ENCODE measurements at regions not wholly inside any gene's neighbourhood (a gene's known extent, or its start where the extent isn't known, plus 50 kb on each side); places are given as distances from the start of the nearest gene placed in this dataset.

GRCh38 chr18:73733806-73734314, 413.8 kb downstream of the FBXO15 start:
- H3K4me3 ChIP-seq (ENCODE audit: low read length): no peak overlapping the region
- H3K27me3 ChIP-seq (ENCODE audit: insufficient read depth, low read length): no peaks in the 10 kb centered on the region
- H3K36me3 ChIP-seq (ENCODE audit: insufficient read depth, low read length): no peaks in the 10 kb centered on the region
- H3K9me3 ChIP-seq (ENCODE audit: insufficient read depth, low read depth, low read length): no peaks in the 10 kb centered on the region
- H3K4me1 ChIP-seq (ENCODE audit: insufficient read depth, low read length): no peaks in the 10 kb centered on the region
- no peak overlapping the region for H3K9ac ChIP-seq (ENCODE audit: low read depth, low read length)
- no peak overlapping the region for H3K27ac ChIP-seq (ENCODE audit: low read depth, low read length)
- 100% methylated on average over 2 of the region's 4 CpGs for WGBS

GRCh38 chr18:73733376-73733775, 414.3 kb downstream of the FBXO15 start:
- Histone ChIP-seq H3K9me3 (ENCODE audit: insufficient read depth, low read depth, low read length) (no peaks in the 10 kb centered on the region), H3K4me1 (ENCODE audit: insufficient read depth, low read length) (no peaks in the 10 kb centered on the region), H3K36me3 (ENCODE audit: insufficient read depth, low read length) (no peaks in the 10 kb centered on the region), H3K9ac (ENCODE audit: low read depth, low read length) (no peak overlapping the region), H3K27me3 (ENCODE audit: insufficient read depth, low read length) (no peaks in the 10 kb centered on the region), H3K4me3 (ENCODE audit: low read length) (no peak overlapping the region), H3K27ac (ENCODE audit: low read depth, low read length) (no peak overlapping the region)
- WGBS: 96% methylated on average over 3 of the region's 4 CpGs

GRCh38 chr18:73728657-73729056, 419.0 kb downstream of the FBXO15 start:
- no peak overlapping the region for H3K27ac ChIP-seq (ENCODE audit: low read depth, low read length)
- no peak overlapping the region for H3K9ac ChIP-seq (ENCODE audit: low read depth, low read length)
- H3K9me3 ChIP-seq (ENCODE audit: insufficient read depth, low read depth, low read length): no peaks in the 10 kb centered on the region
- peaks cover 8% of the 10 kb centered on the region; the same call in 1 of the 2 replicates for H3K4me1 ChIP-seq (ENCODE audit: insufficient read depth, low read length)
- no peaks in the 10 kb centered on the region for H3K36me3 ChIP-seq (ENCODE audit: insufficient read depth, low read length)
- H3K27me3 ChIP-seq (ENCODE audit: insufficient read depth, low read length): no peaks in the 10 kb centered on the region
- 89% methylated on average over 2 of the region's 2 CpGs for WGBS
- H3K4me3 ChIP-seq (ENCODE audit: low read length): no peak overlapping the region

GRCh38 chr18:73724958-73725357, 422.7 kb downstream of the FBXO15 start:
- H3K27me3 ChIP-seq (ENCODE audit: insufficient read depth, low read length): no peaks in the 10 kb centered on the region
- H3K9ac ChIP-seq (ENCODE audit: low read depth, low read length): no peak overlapping the region
- H3K4me3 ChIP-seq (ENCODE audit: low read length): no peak overlapping the region
- no peaks in the 10 kb centered on the region for H3K9me3 ChIP-seq (ENCODE audit: insufficient read depth, low read depth, low read length)
- no peaks in the 10 kb centered on the region for H3K36me3 ChIP-seq (ENCODE audit: insufficient read depth, low read length)
- H3K27ac ChIP-seq (ENCODE audit: low read depth, low read length): no peak overlapping the region
- H3K4me1 ChIP-seq (ENCODE audit: insufficient read depth, low read length): peaks cover 8% of the 10 kb centered on the region; the same call in 1 of the 2 replicates

- Histone ChIP-seq H3K9me3 (ENCODE audit: insufficient read depth, low read depth, low read length) (no peaks in the 10 kb centered on the region), H3K36me3 (ENCODE audit: insufficient read depth, low read length) (no peaks in the 10 kb centered on the region), H3K27me3 (ENCODE audit: insufficient read depth, low read length) (no peaks in the 10 kb centered on the region), H3K4me3 (ENCODE audit: low read length) (no peak overlapping the region), H3K4me1 (ENCODE audit: insufficient read depth, low read length) (no peaks in the 10 kb centered on the region), H3K9ac (ENCODE audit: low read depth, low read length) (no peak overlapping the region), H3K27ac (ENCODE audit: low read depth, low read length) (no peak overlapping the region)
- whole genome bisulfite sequencing: 96% methylated on average over 1 of the region's 2 CpGs
Measured at GRCh38 chr18:73719611-73720010, 428.0 kb downstream of the FBXO15 start.

- no peaks in the 10 kb centered on the region for H3K27me3 ChIP-seq (ENCODE audit: insufficient read depth, low read length)
- WGBS: 96% methylated on average over 1 of the region's 1 CpG
- H3K36me3 ChIP-seq (ENCODE audit: insufficient read depth, low read length): no peaks in the 10 kb centered on the region
- no peak overlapping the region for H3K9ac ChIP-seq (ENCODE audit: low read depth, low read length)
- no peaks in the 10 kb centered on the region for H3K9me3 ChIP-seq (ENCODE audit: insufficient read depth, low read depth, low read length)
- no peak overlapping the region for H3K27ac ChIP-seq (ENCODE audit: low read depth, low read length)
- H3K4me1 ChIP-seq (ENCODE audit: insufficient read depth, low read length): no peaks in the 10 kb centered on the region
- no peak overlapping the region for H3K4me3 ChIP-seq (ENCODE audit: low read length)
Measured at GRCh38 chr18:73717570-73717969, 430.1 kb downstream of the FBXO15 start.

- Histone ChIP-seq H3K4me1 (ENCODE audit: insufficient read depth, low read length) (no peaks in the 10 kb centered on the region), H3K27ac (ENCODE audit: low read depth, low read length) (no peak overlapping the region), H3K9ac (ENCODE audit: low read depth, low read length) (no peak overlapping the region), H3K9me3 (ENCODE audit: insufficient read depth, low read depth, low read length) (no peaks in the 10 kb centered on the region), H3K4me3 (ENCODE audit: low read length) (no peak overlapping the region), H3K36me3 (ENCODE audit: insufficient read depth, low read length) (no peaks in the 10 kb centered on the region), H3K27me3 (ENCODE audit: insufficient read depth, low read length) (no peaks in the 10 kb centered on the region)
- WGBS: 95% methylated on average over 20 of the region's 20 CpGs
Measured at GRCh38 chr18:73715210-73715670, 432.4 kb downstream of the FBXO15 start.

- no peak overlapping the region for H3K9ac ChIP-seq (ENCODE audit: low read depth, low read length)
- no peaks in the 10 kb centered on the region for H3K4me1 ChIP-seq (ENCODE audit: insufficient read depth, low read length)
- H3K27me3 ChIP-seq (ENCODE audit: insufficient read depth, low read length): no peaks in the 10 kb centered on the region
- 91% methylated on average over 6 of the region's 6 CpGs for WGBS
- H3K36me3 ChIP-seq (ENCODE audit: insufficient read depth, low read length): no peaks in the 10 kb centered on the region
- no peak overlapping the region for H3K4me3 ChIP-seq (ENCODE audit: low read length)
- H3K27ac ChIP-seq (ENCODE audit: low read depth, low read length): no peak overlapping the region
- H3K9me3 ChIP-seq (ENCODE audit: insufficient read depth, low read depth, low read length): no peaks in the 10 kb centered on the region
Measured at GRCh38 chr18:73714466-73714865, 433.2 kb downstream of the FBXO15 start.

GRCh38 chr18:73711256-73711655, 436.4 kb downstream of the FBXO15 start:
- H3K27me3 ChIP-seq (ENCODE audit: insufficient read depth, low read length): no peaks in the 10 kb centered on the region
- WGBS: 96% methylated on average over 1 of the region's 2 CpGs
- no peak overlapping the region for H3K9ac ChIP-seq (ENCODE audit: low read depth, low read length)
- H3K27ac ChIP-seq (ENCODE audit: low read depth, low read length): no peak overlapping the region
- H3K4me3 ChIP-seq (ENCODE audit: low read length): no peak overlapping the region
- no peaks in the 10 kb centered on the region for H3K9me3 ChIP-seq (ENCODE audit: insufficient read depth, low read depth, low read length)
- no peaks in the 10 kb centered on the region for H3K36me3 ChIP-seq (ENCODE audit: insufficient read depth, low read length)
- H3K4me1 ChIP-seq (ENCODE audit: insufficient read depth, low read length): no peaks in the 10 kb centered on the region

GRCh38 chr18:73708591-73708990, 439.0 kb downstream of the FBXO15 start:
- no peak overlapping the region for H3K27ac ChIP-seq (ENCODE audit: low read depth, low read length)
- 97% methylated on average over 5 of the region's 5 CpGs for WGBS
- no peak overlapping the region for H3K9ac ChIP-seq (ENCODE audit: low read depth, low read length)
- H3K4me1 ChIP-seq (ENCODE audit: insufficient read depth, low read length): no peaks in the 10 kb centered on the region
- no peaks in the 10 kb centered on the region for H3K36me3 ChIP-seq (ENCODE audit: insufficient read depth, low read length)
- no peak overlapping the region for H3K4me3 ChIP-seq (ENCODE audit: low read length)
- no peaks in the 10 kb centered on the region for H3K27me3 ChIP-seq (ENCODE audit: insufficient read depth, low read length)
- H3K9me3 ChIP-seq (ENCODE audit: insufficient read depth, low read depth, low read length): no peaks in the 10 kb centered on the region

GRCh38 chr18:73707035-73707434, 440.6 kb downstream of the FBXO15 start:
- no peaks in the 10 kb centered on the region for H3K27me3 ChIP-seq (ENCODE audit: insufficient read depth, low read length)
- no peaks in the 10 kb centered on the region for H3K4me1 ChIP-seq (ENCODE audit: insufficient read depth, low read length)
- no peak overlapping the region for H3K4me3 ChIP-seq (ENCODE audit: low read length)
- H3K36me3 ChIP-seq (ENCODE audit: insufficient read depth, low read length): no peaks in the 10 kb centered on the region
- H3K27ac ChIP-seq (ENCODE audit: low read depth, low read length): no peak overlapping the region
- no peaks in the 10 kb centered on the region for H3K9me3 ChIP-seq (ENCODE audit: insufficient read depth, low read depth, low read length)
- 100% methylated on average over 1 of the region's 1 CpG for WGBS
- no peak overlapping the region for H3K9ac ChIP-seq (ENCODE audit: low read depth, low read length)

GRCh38 chr18:73697353-73697752, 450.3 kb downstream of the FBXO15 start:
- no peak overlapping the region for H3K27ac ChIP-seq (ENCODE audit: low read depth, low read length)
- 82% methylated on average over 1 of the region's 4 CpGs for WGBS
- H3K36me3 ChIP-seq (ENCODE audit: insufficient read depth, low read length): no peaks in the 10 kb centered on the region
- H3K4me3 ChIP-seq (ENCODE audit: low read length): no peak overlapping the region
- no peaks in the 10 kb centered on the region for H3K9me3 ChIP-seq (ENCODE audit: insufficient read depth, low read depth, low read length)
- H3K4me1 ChIP-seq (ENCODE audit: insufficient read depth, low read length): no peaks in the 10 kb centered on the region
- no peak overlapping the region for H3K9ac ChIP-seq (ENCODE audit: low read depth, low read length)
- no peaks in the 10 kb centered on the region for H3K27me3 ChIP-seq (ENCODE audit: insufficient read depth, low read length)
